ENCODE measurements at regions not wholly inside any gene's neighbourhood (a gene's known extent, or its start where the extent isn't known, plus 50 kb on each side); places are given as distances from the start of the nearest gene placed in this dataset.

DNA sequence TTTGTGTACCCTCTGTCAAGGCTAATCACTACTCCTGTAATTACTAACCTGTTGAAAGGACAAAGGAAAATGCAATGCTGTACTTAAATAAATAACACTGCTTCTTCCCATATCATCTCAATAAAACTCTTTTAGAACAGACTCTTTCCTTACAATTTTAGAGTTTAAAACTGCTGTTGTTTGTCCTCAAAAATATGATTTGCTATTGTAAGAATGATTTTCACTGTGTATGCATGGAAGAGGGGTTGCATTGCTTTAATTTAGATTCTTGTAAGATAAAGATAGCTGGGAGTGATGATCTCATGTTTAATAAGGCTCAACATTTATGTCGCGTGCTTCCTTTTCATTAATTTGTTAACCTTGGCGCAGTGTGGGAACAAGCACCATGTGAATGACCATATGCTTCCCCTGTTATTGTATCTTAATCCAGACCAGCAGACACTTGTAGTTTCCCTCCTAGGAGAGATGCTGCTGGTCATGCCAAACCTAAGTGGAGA lies 89.8 kb upstream of the ATXN1 start:
- H3K9me3 ChIP-seq (ENCODE audit: control insufficient read depth in 1 of 2, low read length in 2 of 2), result no peaks in the 10 kb centered on the region
- no peak overlapping the region for H3K27ac ChIP-seq (ENCODE audit: low read depth, low read length)

DNA sequence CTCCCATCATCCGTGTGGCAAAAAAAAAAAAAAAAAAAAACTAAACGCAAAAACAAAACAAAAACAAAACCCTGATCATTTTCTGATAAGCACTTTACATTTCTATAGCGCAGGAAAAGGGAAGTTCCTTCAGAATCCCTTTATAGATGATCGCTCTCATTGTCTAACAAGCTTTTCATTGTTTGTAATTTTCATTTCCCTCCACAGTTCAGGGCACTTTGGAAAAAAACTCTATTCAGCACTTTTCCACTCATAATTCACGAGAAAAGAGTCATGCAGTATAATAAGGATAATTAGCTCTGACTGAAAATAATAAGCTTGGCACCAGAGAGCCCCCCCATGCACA lies 89.4 kb upstream of the ATXN1 start:
- Histone ChIP-seq H3K4me3 (ENCODE audit: low read depth in 1 of 2, low read length in 2 of 2) (no peak overlapping the region), H3K27me3 (ENCODE audit: control insufficient read depth in 1 of 2, insufficient read depth in 2 of 2, low read length in 2 of 2) (no peaks in the 10 kb centered on the region), H3K9me3 (ENCODE audit: control insufficient read depth in 1 of 2, low read length in 2 of 2) (no peaks in the 10 kb centered on the region), H3K36me3 (ENCODE audit: control insufficient read depth in 1 of 2, insufficient read depth in 2 of 2, low read length in 2 of 2) (no peaks in the 10 kb centered on the region), H3K9ac (ENCODE audit: low read depth in 1 of 2, low read length in 2 of 2) (no peak overlapping the region), H3K27ac (ENCODE audit: low read depth, low read length) (no peak overlapping the region), H3K4me1 (ENCODE audit: control insufficient read depth in 1 of 2, insufficient read depth in 2 of 2, low read length in 2 of 2) (peaks cover 0 to 4% of the 10 kb centered on the region in 2 donors)

More for the DNA sequence above, 89.8 kb upstream of the ATXN1 start:
- Histone ChIP-seq H3K36me3 (ENCODE audit: control insufficient read depth in 1 of 2, insufficient read depth in 2 of 2, low read length in 2 of 2) (no peaks in the 10 kb centered on the region), H3K4me3 (ENCODE audit: low read depth in 1 of 2, low read length in 2 of 2) (no peak overlapping the region), H3K9ac (ENCODE audit: low read depth in 1 of 2, low read length in 2 of 2) (no peak overlapping the region), H3K4me1 (ENCODE audit: control insufficient read depth in 1 of 2, insufficient read depth in 2 of 2, low read length in 2 of 2) (peaks cover 0 to 4% of the 10 kb centered on the region in 2 donors), H3K27me3 (ENCODE audit: control insufficient read depth in 1 of 2, insufficient read depth in 2 of 2, low read length in 2 of 2) (no peaks in the 10 kb centered on the region)

DNA sequence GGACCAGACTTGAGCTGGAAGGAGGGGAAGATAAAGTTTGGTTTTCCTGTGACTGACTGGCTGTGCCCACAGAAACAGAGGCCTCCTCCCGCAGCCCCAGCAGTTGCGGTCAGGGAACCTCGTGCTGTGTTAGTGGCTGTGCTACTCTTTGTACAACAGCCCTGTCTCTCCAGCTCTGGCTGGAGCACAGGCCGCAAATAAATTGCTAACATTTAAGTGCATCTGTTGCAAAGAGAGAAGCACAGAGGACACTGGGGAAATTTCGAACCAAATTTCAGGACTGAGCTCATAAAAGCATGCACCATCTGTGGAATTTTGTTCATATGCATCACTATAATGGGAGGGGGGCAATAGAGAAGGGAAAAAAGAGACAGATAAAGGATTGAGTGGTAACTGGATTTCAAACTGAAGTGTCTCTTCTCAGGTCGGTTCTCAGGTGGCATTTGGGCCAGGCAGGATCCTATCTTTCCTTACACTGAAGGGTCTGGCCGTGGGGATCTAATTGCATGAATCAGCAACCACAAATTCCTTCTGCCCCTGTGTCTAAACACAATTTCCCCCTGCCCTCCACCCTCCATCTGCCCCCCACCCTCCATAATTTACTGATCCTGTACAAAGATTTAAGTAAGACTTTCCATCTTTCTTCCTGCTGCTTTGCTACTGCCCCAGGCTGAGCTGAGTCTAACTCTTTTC lies 88.9 kb upstream of the ATXN1 start:
- no peak overlapping the region for H3K27ac ChIP-seq (ENCODE audit: low read depth, low read length)

DNA sequence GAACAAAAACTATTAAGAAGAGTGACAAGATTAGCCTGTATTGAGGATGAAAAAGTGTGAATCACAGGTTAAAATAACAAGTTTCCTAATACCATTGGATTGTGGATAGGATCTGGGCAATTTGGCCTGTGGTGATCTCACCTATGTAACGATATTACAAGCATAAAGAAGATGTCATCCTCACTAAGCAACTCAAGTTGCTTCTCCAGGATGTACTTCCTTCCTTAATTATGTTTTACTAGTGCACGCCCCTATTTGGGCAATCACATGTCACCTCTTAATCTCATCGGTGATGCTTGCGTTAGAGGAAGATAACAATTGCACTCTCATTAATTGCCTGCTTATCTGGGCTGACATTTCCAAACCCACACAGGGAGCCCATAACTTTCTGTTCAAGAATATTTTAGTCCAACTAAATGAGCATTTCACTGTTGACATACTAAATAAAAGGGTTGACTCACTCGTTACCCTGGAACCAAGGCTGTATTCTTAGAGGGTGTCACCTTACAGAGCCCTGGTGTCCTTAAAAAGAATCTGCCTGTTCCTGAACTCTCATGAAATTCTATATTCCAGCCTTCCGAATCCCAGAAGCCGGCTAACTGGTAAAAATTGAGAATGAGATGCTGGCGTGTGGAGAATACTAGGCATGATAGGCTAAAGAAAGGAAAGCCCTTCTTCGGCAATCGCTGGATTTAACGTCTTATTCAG lies 88.2 kb upstream of the ATXN1 start:
- H3K36me3 ChIP-seq (ENCODE audit: control insufficient read depth in 1 of 2, insufficient read depth in 2 of 2, low read length in 2 of 2), result no peaks in the 10 kb centered on the region
- no peak overlapping the region for H3K27ac ChIP-seq (ENCODE audit: low read depth, low read length)
- no peak overlapping the region for H3K4me3 ChIP-seq (ENCODE audit: low read depth in 1 of 2, low read length in 2 of 2)
- no peaks in the 10 kb centered on the region for H3K9me3 ChIP-seq (ENCODE audit: control insufficient read depth in 1 of 2, low read length in 2 of 2)
- peaks cover 0 to 4% of the 10 kb centered on the region in 2 donors for H3K4me1 ChIP-seq (ENCODE audit: control insufficient read depth in 1 of 2, insufficient read depth in 2 of 2, low read length in 2 of 2)
- no peak overlapping the region for H3K9ac ChIP-seq (ENCODE audit: low read depth in 1 of 2, low read length in 2 of 2)
- no peaks in the 10 kb centered on the region for H3K27me3 ChIP-seq (ENCODE audit: control insufficient read depth in 1 of 2, insufficient read depth in 2 of 2, low read length in 2 of 2)

More for the DNA sequence above, 88.9 kb upstream of the ATXN1 start:
- no peak overlapping the region for H3K9ac ChIP-seq (ENCODE audit: low read depth in 1 of 2, low read length in 2 of 2)
- H3K4me1 ChIP-seq (ENCODE audit: control insufficient read depth in 1 of 2, insufficient read depth in 2 of 2, low read length in 2 of 2), result peaks cover 0 to 4% of the 10 kb centered on the region in 2 donors
- no peak overlapping the region for H3K4me3 ChIP-seq (ENCODE audit: low read depth in 1 of 2, low read length in 2 of 2)
- no peaks in the 10 kb centered on the region for H3K36me3 ChIP-seq (ENCODE audit: control insufficient read depth in 1 of 2, insufficient read depth in 2 of 2, low read length in 2 of 2)
- no peaks in the 10 kb centered on the region for H3K27me3 ChIP-seq (ENCODE audit: control insufficient read depth in 1 of 2, insufficient read depth in 2 of 2, low read length in 2 of 2)
- no peaks in the 10 kb centered on the region for H3K9me3 ChIP-seq (ENCODE audit: control insufficient read depth in 1 of 2, low read length in 2 of 2)

DNA sequence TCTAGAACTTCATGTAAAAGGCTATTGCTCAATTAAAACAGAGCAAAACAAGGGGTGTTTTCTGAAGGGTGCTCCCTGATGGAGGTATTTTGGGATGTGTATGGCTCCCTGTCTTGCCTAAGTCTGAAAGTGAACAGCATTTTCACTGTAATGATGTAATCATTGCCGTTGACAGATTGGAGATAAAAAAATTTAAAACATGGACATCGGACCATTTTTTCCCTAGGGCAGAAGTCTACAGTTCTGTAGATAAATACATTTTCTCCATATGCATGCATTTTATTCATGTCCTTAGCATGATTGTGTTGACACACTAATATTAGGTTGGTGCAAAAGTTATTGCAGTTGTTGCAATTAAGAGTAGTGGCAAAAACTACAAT lies 85.1 kb upstream of the ATXN1 start:
- no peak overlapping the region for H3K9ac ChIP-seq (ENCODE audit: low read depth in 1 of 2, low read length in 2 of 2)
- no peaks in the 10 kb centered on the region for H3K9me3 ChIP-seq (ENCODE audit: control insufficient read depth in 1 of 2, low read length in 2 of 2)
- no peaks in the 10 kb centered on the region for H3K4me1 ChIP-seq (ENCODE audit: control insufficient read depth in 1 of 2, insufficient read depth in 2 of 2, low read length in 2 of 2)
- no peaks in the 10 kb centered on the region for H3K36me3 ChIP-seq (ENCODE audit: control insufficient read depth in 1 of 2, insufficient read depth in 2 of 2, low read length in 2 of 2)
- H3K27ac ChIP-seq (ENCODE audit: low read depth, low read length), result no peak overlapping the region
- no peak overlapping the region for H3K4me3 ChIP-seq (ENCODE audit: low read depth in 1 of 2, low read length in 2 of 2)
- H3K27me3 ChIP-seq (ENCODE audit: control insufficient read depth in 1 of 2, insufficient read depth in 2 of 2, low read length in 2 of 2), result no peaks in the 10 kb centered on the region

DNA sequence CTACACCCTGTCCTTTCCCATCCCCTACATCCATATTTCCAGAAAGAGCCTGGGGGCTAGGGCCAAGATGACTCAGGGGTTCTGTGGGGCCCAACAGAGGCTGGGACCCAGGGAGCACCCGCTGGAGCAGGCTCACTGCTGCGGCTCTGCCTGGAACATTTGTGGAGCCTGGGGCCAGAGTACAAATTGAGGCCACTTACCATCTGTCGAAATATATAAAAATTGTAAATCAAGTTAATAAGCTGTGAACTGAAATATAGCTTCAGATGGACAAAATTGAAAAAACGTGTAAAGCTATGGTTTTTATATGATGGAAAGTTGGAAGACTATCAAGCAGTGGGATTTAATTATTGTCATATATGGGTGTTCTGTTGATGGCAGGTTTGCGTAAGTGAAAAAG lies 82.9 kb upstream of the ATXN1 start:
- Histone ChIP-seq H3K4me3 (ENCODE audit: low read depth in 1 of 2, low read length in 2 of 2) (no peak overlapping the region), H3K4me1 (ENCODE audit: control insufficient read depth in 1 of 2, insufficient read depth in 2 of 2, low read length in 2 of 2) (no peaks in the 10 kb centered on the region), H3K27ac (ENCODE audit: low read depth, low read length) (no peak overlapping the region), H3K9ac (ENCODE audit: low read depth in 1 of 2, low read length in 2 of 2) (no peak overlapping the region), H3K9me3 (ENCODE audit: control insufficient read depth in 1 of 2, low read length in 2 of 2) (no peaks in the 10 kb centered on the region), H3K36me3 (ENCODE audit: control insufficient read depth in 1 of 2, insufficient read depth in 2 of 2, low read length in 2 of 2) (no peaks in the 10 kb centered on the region), H3K27me3 (ENCODE audit: control insufficient read depth in 1 of 2, insufficient read depth in 2 of 2, low read length in 2 of 2) (no peaks in the 10 kb centered on the region)

DNA sequence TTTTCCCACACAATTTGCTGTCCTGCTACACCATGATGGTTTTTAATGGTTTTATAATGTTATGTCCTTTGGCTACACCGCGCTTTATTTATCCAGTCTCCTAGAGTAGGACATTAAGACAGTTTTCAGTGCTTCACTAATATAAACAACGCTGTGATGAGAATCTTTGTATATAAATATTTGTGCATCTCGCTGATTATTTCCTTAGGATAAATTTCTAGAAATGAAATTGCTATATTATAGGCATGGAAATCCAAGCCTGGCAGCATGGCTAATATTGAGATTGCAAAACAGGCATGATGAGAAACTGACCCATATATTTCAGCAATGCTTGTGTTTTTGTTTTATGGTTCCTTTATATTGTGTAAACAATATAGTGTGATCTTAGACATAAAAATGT lies 81.4 kb upstream of the ATXN1 start:
- no peak overlapping the region for H3K4me3 ChIP-seq (ENCODE audit: low read depth in 1 of 2, low read length in 2 of 2)
- H3K27me3 ChIP-seq (ENCODE audit: control insufficient read depth in 1 of 2, insufficient read depth in 2 of 2, low read length in 2 of 2), result no peaks in the 10 kb centered on the region
- no peak overlapping the region for H3K9ac ChIP-seq (ENCODE audit: low read depth in 1 of 2, low read length in 2 of 2)
- no peaks in the 10 kb centered on the region for H3K36me3 ChIP-seq (ENCODE audit: control insufficient read depth in 1 of 2, insufficient read depth in 2 of 2, low read length in 2 of 2)
- no peaks in the 10 kb centered on the region for H3K9me3 ChIP-seq (ENCODE audit: control insufficient read depth in 1 of 2, low read length in 2 of 2)
- no peak overlapping the region for H3K27ac ChIP-seq (ENCODE audit: low read depth, low read length)
- H3K4me1 ChIP-seq (ENCODE audit: control insufficient read depth in 1 of 2, insufficient read depth in 2 of 2, low read length in 2 of 2), result no peaks in the 10 kb centered on the region

DNA sequence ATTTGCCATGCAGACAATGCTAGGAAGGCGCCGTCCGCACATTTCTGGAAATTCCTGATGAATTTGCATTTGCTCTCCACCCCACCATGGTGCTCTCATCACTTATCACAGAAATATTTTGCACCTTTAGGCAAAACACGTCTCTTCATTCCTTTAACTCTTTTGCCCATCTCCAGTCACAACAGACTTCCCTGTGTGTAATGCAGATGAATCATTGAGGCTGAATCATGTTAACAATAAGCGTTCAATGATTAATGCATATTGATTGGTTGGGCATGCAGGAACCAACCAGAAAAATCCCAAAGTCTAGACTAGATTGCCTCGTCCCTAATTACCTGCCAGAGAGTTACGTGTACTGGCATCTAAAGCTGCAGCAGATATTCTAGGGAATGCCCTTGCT lies 80.0 kb upstream of the ATXN1 start:
- peaks cover 0 to 3% of the 10 kb centered on the region in 2 donors for H3K4me1 ChIP-seq (ENCODE audit: control insufficient read depth in 1 of 2, insufficient read depth in 2 of 2, low read length in 2 of 2)
- H3K27ac ChIP-seq (ENCODE audit: low read depth, low read length), result no peak overlapping the region
- H3K9me3 ChIP-seq (ENCODE audit: control insufficient read depth in 1 of 2, low read length in 2 of 2), result no peaks in the 10 kb centered on the region
- H3K36me3 ChIP-seq (ENCODE audit: control insufficient read depth in 1 of 2, insufficient read depth in 2 of 2, low read length in 2 of 2), result no peaks in the 10 kb centered on the region
- H3K4me3 ChIP-seq (ENCODE audit: low read depth in 1 of 2, low read length in 2 of 2), result no peak overlapping the region
- no peak overlapping the region for H3K9ac ChIP-seq (ENCODE audit: low read depth in 1 of 2, low read length in 2 of 2)
- no peaks in the 10 kb centered on the region for H3K27me3 ChIP-seq (ENCODE audit: control insufficient read depth in 1 of 2, insufficient read depth in 2 of 2, low read length in 2 of 2)

DNA sequence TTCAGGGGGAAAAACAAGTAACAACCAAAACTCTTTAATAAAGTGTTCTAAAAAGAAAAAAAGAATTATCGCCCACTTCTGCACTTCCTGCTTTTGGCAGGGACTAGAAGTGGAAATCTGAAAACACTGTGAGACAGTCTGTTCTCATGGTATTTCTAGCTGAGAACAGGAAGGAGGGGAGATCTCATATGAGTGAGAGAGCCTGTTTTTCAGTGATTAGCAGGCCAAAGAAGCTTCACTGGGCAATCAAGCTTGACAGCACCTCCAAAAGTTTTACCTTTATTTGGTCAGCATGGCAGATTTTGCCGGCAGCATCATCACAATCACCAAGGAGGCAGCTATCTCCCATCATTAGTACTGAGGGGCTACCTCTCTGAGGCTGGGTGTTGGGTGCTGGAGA lies 79.5 kb upstream of the ATXN1 start:
- no peak overlapping the region for H3K27ac ChIP-seq (ENCODE audit: low read depth, low read length)
- no peaks in the 10 kb centered on the region for H3K36me3 ChIP-seq (ENCODE audit: control insufficient read depth in 1 of 2, insufficient read depth in 2 of 2, low read length in 2 of 2)
- no peaks in the 10 kb centered on the region for H3K27me3 ChIP-seq (ENCODE audit: control insufficient read depth in 1 of 2, insufficient read depth in 2 of 2, low read length in 2 of 2)

DNA sequence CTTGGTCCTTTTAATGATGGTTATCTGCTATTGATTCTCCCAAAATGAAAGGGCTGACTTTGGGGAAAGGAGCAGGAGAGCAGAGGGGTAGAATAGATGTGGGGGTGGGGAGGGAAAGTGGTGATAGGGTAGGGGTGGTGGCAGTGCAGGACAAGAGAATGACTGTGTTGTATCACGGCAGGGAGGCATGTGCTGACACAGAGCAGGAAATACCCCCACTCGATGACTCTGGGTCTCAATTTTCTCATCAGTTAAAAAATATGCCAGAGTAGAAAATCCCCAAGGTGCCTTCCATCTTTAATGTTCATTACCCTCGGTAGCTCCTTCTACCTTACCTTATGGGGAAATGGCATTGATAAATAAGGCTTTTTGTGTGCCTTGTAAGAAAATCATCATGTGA lies 79.0 kb upstream of the ATXN1 start:
- Histone ChIP-seq H3K9ac (ENCODE audit: low read depth in 1 of 2, low read length in 2 of 2) (no peak overlapping the region), H3K4me1 (ENCODE audit: control insufficient read depth in 1 of 2, insufficient read depth in 2 of 2, low read length in 2 of 2) (peaks cover 0 to 3% of the 10 kb centered on the region in 2 donors), H3K4me3 (ENCODE audit: low read depth in 1 of 2, low read length in 2 of 2) (no peak overlapping the region), H3K27ac (ENCODE audit: low read depth, low read length) (no peak overlapping the region), H3K36me3 (ENCODE audit: control insufficient read depth in 1 of 2, insufficient read depth in 2 of 2, low read length in 2 of 2) (no peaks in the 10 kb centered on the region), H3K27me3 (ENCODE audit: control insufficient read depth in 1 of 2, insufficient read depth in 2 of 2, low read length in 2 of 2) (no peaks in the 10 kb centered on the region), H3K9me3 (ENCODE audit: control insufficient read depth in 1 of 2, low read length in 2 of 2) (no peaks in the 10 kb centered on the region)

More for the DNA sequence above, 79.5 kb upstream of the ATXN1 start:
- peaks cover 0 to 3% of the 10 kb centered on the region in 2 donors for H3K4me1 ChIP-seq (ENCODE audit: control insufficient read depth in 1 of 2, insufficient read depth in 2 of 2, low read length in 2 of 2)
- no peak overlapping the region for H3K4me3 ChIP-seq (ENCODE audit: low read depth in 1 of 2, low read length in 2 of 2)
- H3K9me3 ChIP-seq (ENCODE audit: control insufficient read depth in 1 of 2, low read length in 2 of 2), result no peaks in the 10 kb centered on the region
- no peak overlapping the region for H3K9ac ChIP-seq (ENCODE audit: low read depth in 1 of 2, low read length in 2 of 2)
